ENCODE measurements at regions not wholly inside any gene's neighbourhood (a gene's known extent, or its start where the extent isn't known, plus 50 kb on each side); places are given as distances from the start of the nearest gene placed in this dataset.

DNA sequence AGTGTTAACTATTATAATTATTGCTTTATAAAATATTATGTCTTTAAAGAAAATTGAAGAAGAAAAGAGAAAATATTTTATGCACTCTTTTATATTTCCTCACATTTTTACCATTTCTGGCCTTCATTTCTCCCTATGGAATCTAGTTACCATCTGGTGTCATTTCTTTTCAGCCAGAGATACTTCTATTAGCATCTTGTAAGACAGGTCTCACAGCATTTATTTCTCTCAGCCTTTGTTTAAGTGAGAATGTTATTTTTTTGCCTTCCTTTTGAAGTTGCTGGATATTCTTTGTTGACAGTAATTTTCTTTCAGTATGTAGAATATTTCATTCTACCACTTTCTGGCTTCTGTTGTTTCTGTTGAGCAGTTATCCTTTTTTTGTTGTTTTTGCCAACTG, 652.1 kb upstream of the CITED2 start:
- H3K27ac ChIP-seq (ENCODE audit: low read depth, low read length), result no peak overlapping the region
- H3K4me1 ChIP-seq (ENCODE audit: insufficient read depth, low read length), result no peaks in the 10 kb centered on the region
- H3K4me3 ChIP-seq (ENCODE audit: insufficient read depth, low read length), result no peak overlapping the region
- no peaks in the 10 kb centered on the region for H3K27me3 ChIP-seq (ENCODE audit: insufficient read depth, low read length)
- H2AFZ ChIP-seq (ENCODE audit: low read length), result no peak overlapping the region
- H4K20me1 ChIP-seq (ENCODE audit: insufficient read depth, low read length), result no peaks in the 10 kb centered on the region
- TF ChIP-seq, protein P1, sequence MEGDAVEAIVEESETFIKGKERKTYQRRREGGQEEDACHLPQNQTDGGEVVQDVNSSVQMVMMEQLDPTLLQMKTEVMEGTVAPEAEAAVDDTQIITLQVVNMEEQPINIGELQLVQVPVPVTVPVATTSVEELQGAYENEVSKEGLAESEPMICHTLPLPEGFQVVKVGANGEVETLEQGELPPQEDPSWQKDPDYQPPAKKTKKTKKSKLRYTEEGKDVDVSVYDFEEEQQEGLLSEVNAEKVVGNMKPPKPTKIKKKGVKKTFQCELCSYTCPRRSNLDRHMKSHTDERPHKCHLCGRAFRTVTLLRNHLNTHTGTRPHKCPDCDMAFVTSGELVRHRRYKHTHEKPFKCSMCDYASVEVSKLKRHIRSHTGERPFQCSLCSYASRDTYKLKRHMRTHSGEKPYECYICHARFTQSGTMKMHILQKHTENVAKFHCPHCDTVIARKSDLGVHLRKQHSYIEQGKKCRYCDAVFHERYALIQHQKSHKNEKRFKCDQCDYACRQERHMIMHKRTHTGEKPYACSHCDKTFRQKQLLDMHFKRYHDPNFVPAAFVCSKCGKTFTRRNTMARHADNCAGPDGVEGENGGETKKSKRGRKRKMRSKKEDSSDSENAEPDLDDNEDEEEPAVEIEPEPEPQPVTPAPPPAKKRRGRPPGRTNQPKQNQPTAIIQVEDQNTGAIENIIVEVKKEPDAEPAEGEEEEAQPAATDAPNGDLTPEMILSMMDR (IDR thresholded peaks at IDR 0.05; ENCODE audit: extremely low read depth, low read depth, low read length), result no peak
- no peaks in the 10 kb centered on the region for H3K9me3 ChIP-seq (ENCODE audit: low read depth, low read length)
- DNase-seq (ENCODE audit: insufficient read length, low spot score, missing footprints), result no peak
- H3K4me2 ChIP-seq (ENCODE audit: insufficient read depth, low read length), result no peak overlapping the region
- no peaks in the 10 kb centered on the region for H3K36me3 ChIP-seq (ENCODE audit: insufficient read depth, low read length)
- no peaks in the 10 kb centered on the region for H3K79me2 ChIP-seq (ENCODE audit: insufficient read depth, low read length)

DNA sequence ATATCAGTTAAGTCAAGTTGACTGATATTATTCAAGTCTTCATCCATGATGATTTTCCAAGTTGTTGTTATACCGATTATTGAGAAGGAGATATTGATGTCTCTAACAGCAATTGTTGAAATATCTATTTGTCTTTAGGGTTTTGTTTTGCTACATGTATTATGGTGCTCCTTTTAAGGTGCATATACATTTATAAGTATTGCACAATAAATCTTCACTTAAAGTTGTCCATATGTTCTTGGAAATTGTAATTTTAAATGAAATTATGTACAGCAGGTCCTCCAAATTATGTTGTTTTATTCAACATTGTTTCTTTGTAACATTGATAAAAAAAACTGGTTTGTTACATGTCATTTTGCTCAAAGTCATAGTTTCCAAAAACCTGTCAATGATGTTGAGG, 650.7 kb upstream of the CITED2 start:
- TF ChIP-seq, protein P1 (IDR thresholded peaks at IDR 0.05; ENCODE audit: extremely low read depth, low read depth, low read length), result no peak
- DNase-seq (ENCODE audit: insufficient read length, low spot score, missing footprints), result no peak
- H3K9me3 ChIP-seq (ENCODE audit: low read depth, low read length), result peaks cover 3% of the 10 kb centered on the region
- H3K4me2 ChIP-seq (ENCODE audit: insufficient read depth, low read length), result no peak overlapping the region
- H3K4me1 ChIP-seq (ENCODE audit: insufficient read depth, low read length), result no peaks in the 10 kb centered on the region
- H3K79me2 ChIP-seq (ENCODE audit: insufficient read depth, low read length), result no peaks in the 10 kb centered on the region
- H2AFZ ChIP-seq (ENCODE audit: low read length), result no peak overlapping the region
- H3K27me3 ChIP-seq (ENCODE audit: insufficient read depth, low read length), result no peaks in the 10 kb centered on the region
- no peaks in the 10 kb centered on the region for H4K20me1 ChIP-seq (ENCODE audit: insufficient read depth, low read length)
- H3K4me3 ChIP-seq (ENCODE audit: insufficient read depth, low read length), result no peak overlapping the region
- H3K36me3 ChIP-seq (ENCODE audit: insufficient read depth, low read length), result no peaks in the 10 kb centered on the region
- H3K27ac ChIP-seq (ENCODE audit: low read depth, low read length), result no peak overlapping the region

DNA sequence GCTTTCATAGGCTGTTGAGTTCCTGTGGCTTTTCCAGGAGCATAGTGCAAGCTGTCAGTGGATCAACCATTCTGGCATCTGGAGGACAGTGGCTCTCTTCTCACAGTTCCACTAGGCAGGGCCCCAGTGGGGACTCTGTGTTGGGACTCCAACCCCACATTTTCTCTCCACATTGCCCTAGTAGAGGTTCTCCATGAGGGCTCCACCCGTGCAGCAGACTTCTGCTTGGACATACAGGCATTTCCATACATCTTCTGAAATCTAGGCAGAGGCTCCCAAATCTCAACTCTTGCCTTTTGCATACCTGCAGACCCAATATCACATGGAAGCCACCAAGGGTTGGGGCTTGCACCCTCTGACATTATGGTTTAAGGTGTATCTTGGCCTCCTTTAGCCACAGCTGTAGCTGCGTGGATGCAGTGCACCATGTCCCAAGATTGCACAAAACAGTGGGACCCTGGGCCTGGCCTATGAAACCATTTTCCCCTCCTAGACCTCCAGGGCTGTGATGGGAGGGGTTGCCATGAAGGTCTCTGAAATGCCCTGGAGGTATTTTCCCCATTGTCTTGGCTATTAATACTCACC, 645.9 kb upstream of the CITED2 start:
- Histone ChIP-seq H3K79me2 (ENCODE audit: insufficient read depth, low read length) (no peaks in the 10 kb centered on the region), H4K20me1 (ENCODE audit: insufficient read depth, low read length) (no peaks in the 10 kb centered on the region), H2AFZ (ENCODE audit: low read length) (no peak overlapping the region), H3K4me2 (ENCODE audit: insufficient read depth, low read length) (no peak overlapping the region), H3K36me3 (ENCODE audit: insufficient read depth, low read length) (no peaks in the 10 kb centered on the region), H3K27ac (ENCODE audit: low read depth, low read length) (no peak overlapping the region), H3K4me3 (ENCODE audit: insufficient read depth, low read length) (no peak overlapping the region), H3K27me3 (ENCODE audit: insufficient read depth, low read length) (no peaks in the 10 kb centered on the region), H3K4me1 (ENCODE audit: insufficient read depth, low read length) (no peaks in the 10 kb centered on the region), H3K9me3 (ENCODE audit: low read depth, low read length) (peaks cover 8% of the 10 kb centered on the region)
- TF ChIP-seq, protein P1 (IDR thresholded peaks at IDR 0.05; ENCODE audit: extremely low read depth, low read depth, low read length), result no peak
- no peak for DNase-seq (ENCODE audit: insufficient read length, low spot score, missing footprints)

DNA sequence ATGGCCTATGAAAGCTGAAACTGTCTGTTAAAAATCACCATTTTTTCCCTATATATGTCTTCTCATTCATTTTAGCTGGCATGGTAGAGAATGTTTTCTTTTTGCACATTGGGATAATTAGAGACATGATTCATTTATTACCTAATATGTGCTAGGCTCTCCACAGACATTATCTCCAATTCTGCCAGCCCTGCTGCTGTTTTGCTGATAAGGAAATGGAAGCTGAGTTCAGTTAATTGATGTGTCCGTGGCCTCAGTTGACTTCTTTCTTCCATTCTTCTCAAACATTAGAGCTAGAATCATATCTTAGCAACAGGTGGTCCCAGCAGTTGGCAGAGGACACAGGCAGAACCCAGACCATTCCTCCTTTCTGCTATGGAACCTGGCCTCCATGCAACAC, 644.1 kb upstream of the CITED2 start:
- Histone ChIP-seq H3K27ac (ENCODE audit: low read depth, low read length) (no peak overlapping the region), H3K4me2 (ENCODE audit: insufficient read depth, low read length) (no peak overlapping the region), H3K36me3 (ENCODE audit: insufficient read depth, low read length) (no peaks in the 10 kb centered on the region), H2AFZ (ENCODE audit: low read length) (no peak overlapping the region), H3K4me3 (ENCODE audit: insufficient read depth, low read length) (no peak overlapping the region), H4K20me1 (ENCODE audit: insufficient read depth, low read length) (no peaks in the 10 kb centered on the region), H3K27me3 (ENCODE audit: insufficient read depth, low read length) (no peaks in the 10 kb centered on the region), H3K9me3 (ENCODE audit: low read depth, low read length) (peaks cover 8% of the 10 kb centered on the region), H3K79me2 (ENCODE audit: insufficient read depth, low read length) (no peaks in the 10 kb centered on the region), H3K4me1 (ENCODE audit: insufficient read depth, low read length) (no peaks in the 10 kb centered on the region)
- TF ChIP-seq, protein P1 (IDR thresholded peaks at IDR 0.05; ENCODE audit: extremely low read depth, low read depth, low read length), result no peak
- no peak for DNase-seq (ENCODE audit: insufficient read length, low spot score, missing footprints)
